GM23248 (cell line): ENCODE measurements at regions not wholly inside any gene's neighbourhood (a gene's known extent, or its start where the extent isn't known, plus 50 kb on each side); places are given as distances from the start of the nearest gene placed in this dataset.
A peak's percentile ranks its signal among the peaks of the same experiment; 100 is the strongest.

ENCODE experiments used
- DNase-seq: peaks from one replicate; pipeline ENCODE4 v3.0.0-alpha.2; 2015
- H2AFZ ChIP-seq: fragments of 200-600 bp; sonication (generic); 2 replicates; pipeline ENCODE4 v1.6.1; 2016; ENCODE audit warnings: antibody characterized with exemption
- H3F3A ChIP-seq: fragments of 200-600 bp; sonication (generic); 2 replicates; pipeline ENCODE4 v1.6.1; 2016; ENCODE audit warnings: mild to moderate bottlenecking, antibody characterized with exemption, mixed run types; ENCODE audit not compliant: insufficient read depth
- H3K27ac ChIP-seq: fragments of 200-600 bp; sonication (generic); 2 replicates; pipeline ENCODE4 v1.5.1; 2016; ENCODE audit warnings: mild to moderate bottlenecking
- H3K27me3 ChIP-seq: fragments of 200-600 bp; sonication (generic); replicated peaks from 2 replicates; pipeline ENCODE4 v1.6.1; 2016; ENCODE audit warnings: mild to moderate bottlenecking; ENCODE audit not compliant: insufficient read depth
- H3K36me3 ChIP-seq: fragments of 200-600 bp; sonication (generic); 2 replicates; pipeline ENCODE4 v1.6.1; 2016; ENCODE audit warnings: low read depth, mild to moderate bottlenecking
- H3K4me1 ChIP-seq: fragments of 200-600 bp; sonication (generic); 2 replicates; pipeline ENCODE4 v1.6.1; 2016; ENCODE audit warnings: mild to moderate bottlenecking; ENCODE audit not compliant: insufficient read depth
- H3K4me2 ChIP-seq: fragments of 200-600 bp; sonication (generic); one replicate; pipeline ENCODE4 v1.6.1; 2016; ENCODE audit warnings: mild to moderate bottlenecking; ENCODE audit not compliant: unreplicated experiment
- H3K4me3 ChIP-seq: fragments of 200-600 bp; sonication (generic); 2 replicates; pipeline ENCODE4 v1.5.1; 2016; ENCODE audit warnings: mild to moderate bottlenecking
- H3K79me2 ChIP-seq: fragments of 200-600 bp; sonication (generic); 2 replicates; pipeline ENCODE4 v1.6.1; 2016; ENCODE audit warnings: mild to moderate bottlenecking; ENCODE audit not compliant: insufficient read depth
- H3K9ac ChIP-seq: fragments of 200-600 bp; sonication (generic); 2 replicates; pipeline ENCODE4 v1.6.1; 2016; ENCODE audit warnings: mild to moderate bottlenecking
- H3K9me2 ChIP-seq: fragments of 200-600 bp; sonication (generic); 2 replicates; pipeline ENCODE4 v1.6.1; 2016; ENCODE audit warnings: mixed run types, mild to moderate bottlenecking, moderate library complexity; ENCODE audit not compliant: insufficient read depth
- H3K9me3 ChIP-seq: fragments of 200-600 bp; sonication (generic); one replicate; pipeline ENCODE4 v1.6.1; 2017; ENCODE audit warnings: low read depth
- H4K20me1 ChIP-seq: fragments of 200-600 bp; sonication (generic); 2 replicates; pipeline ENCODE4 v1.6.0; 2016; ENCODE audit not compliant: insufficient read depth
- EZH2 ChIP-seq: fragments of 200-600 bp; sonication (generic); IDR thresholded peaks from 2 replicates; pipeline ENCODE4 v1.6.1; 2018; ENCODE audit warnings: antibody characterized with exemption, mild to moderate bottlenecking; ENCODE audit not compliant: insufficient read depth, poor library complexity, severe bottlenecking
- EZH2phosphoT487 ChIP-seq: fragments of 200-600 bp; sonication (generic); IDR thresholded peaks from 2 replicates; pipeline ENCODE4 v1.6.1; 2018; ENCODE audit warnings: antibody characterized with exemption, moderate library complexity, mild to moderate bottlenecking, low read depth; ENCODE audit not compliant: insufficient read depth
- WGBS, 2 experiments: methylation state at CpG; one replicate each; pipeline ENCODE4 v1.1.6; 2015 to 2017; ENCODE audit warnings: low lambda C conversion rate in 2 of 2, low coverage in 1 of 2; ENCODE audit errors: missing lambda C conversion rate in 2 of 2; 5-methylcytosine and 5-hydroxymethylcytosine counted together
- in situ Hi-C: fragments of 300-500 bp; cut with MboI; formaldehyde crosslinking; loops from 2 replicates; pipeline ENCODE4 v1.15.0; 2020

GRCh38 chr2:20507166-20507692, 60.4 kb downstream of the RHOB start:
- TF ChIP-seq EZH2, result no peak
- TF ChIP-seq EZH2phosphoT487, result no peak
- no peak overlapping the region for H3K9ac ChIP-seq
- no peaks in the 10 kb centered on the region for H3K79me2 ChIP-seq
- no peaks in the 10 kb centered on the region for H3K36me3 ChIP-seq
- WGBS, 2 experiments, result 48 to 49% methylated on average over 5 of the region's 5 CpGs
- H3K27me3 ChIP-seq, result no peaks in the 10 kb centered on the region
- peaks cover 14% of the 10 kb centered on the region for H3K4me1 ChIP-seq
- no peaks in the 10 kb centered on the region for H3K9me2 ChIP-seq
- in situ Hi-C loops, result no loop called here
- peak; percentile 21 for DNase-seq
- no peaks in the 10 kb centered on the region for H3F3A ChIP-seq
- no peak overlapping the region for H3K4me2 ChIP-seq
- H4K20me1 ChIP-seq, result no peaks in the 10 kb centered on the region
- no peaks in the 10 kb centered on the region for H3K9me3 ChIP-seq
- H2AFZ ChIP-seq, result no peak overlapping the region
- no peak overlapping the region for H3K4me3 ChIP-seq
- H3K27ac ChIP-seq, result no peak overlapping the region

- in situ Hi-C loops, result no loop called here
- Histone ChIP-seq H3K27me3 (no peaks in the 10 kb centered on the region), H3K36me3 (no peaks in the 10 kb centered on the region), H3K27ac (no peak overlapping the region), H3F3A (no peaks in the 10 kb centered on the region), H3K4me2 (no peak overlapping the region), H2AFZ (no peak overlapping the region), H3K4me1 (peaks cover 10% of the 10 kb centered on the region), H3K9ac (no peak overlapping the region), H3K79me2 (no peaks in the 10 kb centered on the region), H4K20me1 (no peaks in the 10 kb centered on the region), H3K9me3 (no peaks in the 10 kb centered on the region), H3K4me3 (no peak overlapping the region), H3K9me2 (no peaks in the 10 kb centered on the region)
- no peak for TF ChIP-seq EZH2
- TF ChIP-seq EZH2phosphoT487, result no peak
- no peak for DNase-seq
Observed at GRCh38 chr2:20507711-20508110, 60.8 kb downstream of the RHOB start.

GRCh38 chr2:20509301-20509769, 62.5 kb downstream of the RHOB start:
- H3K9ac ChIP-seq, result no peak overlapping the region
- in situ Hi-C loops, result no loop called here
- no peak for TF ChIP-seq EZH2phosphoT487
- no peak for TF ChIP-seq EZH2
- H3K4me2 ChIP-seq, result no peak overlapping the region
- H3K79me2 ChIP-seq, result no peaks in the 10 kb centered on the region
- H3K36me3 ChIP-seq, result no peaks in the 10 kb centered on the region
- H3F3A ChIP-seq, result no peaks in the 10 kb centered on the region
- no peaks in the 10 kb centered on the region for H4K20me1 ChIP-seq
- H3K4me3 ChIP-seq, result no peak overlapping the region
- no peak for DNase-seq
- no peaks in the 10 kb centered on the region for H3K9me2 ChIP-seq
- 87 to 91% methylated on average over 6 of the region's 6 CpGs for WGBS, 2 experiments
- no peaks in the 10 kb centered on the region for H3K27me3 ChIP-seq
- peaks cover 13% of the 10 kb centered on the region for H3K4me1 ChIP-seq
- no peak overlapping the region for H3K27ac ChIP-seq
- H2AFZ ChIP-seq, result no peak overlapping the region
- H3K9me3 ChIP-seq, result no peaks in the 10 kb centered on the region

GRCh38 chr2:20509770-20510490, 63.1 kb downstream of the RHOB start:
- H3K27me3 ChIP-seq, result no peaks in the 10 kb centered on the region
- H4K20me1 ChIP-seq, result no peaks in the 10 kb centered on the region
- no peaks in the 10 kb centered on the region for H3K9me2 ChIP-seq
- H3F3A ChIP-seq, result no peaks in the 10 kb centered on the region
- H3K4me3 ChIP-seq, result no peak overlapping the region
- no peaks in the 10 kb centered on the region for H3K79me2 ChIP-seq
- no peaks in the 10 kb centered on the region for H3K36me3 ChIP-seq
- H3K9me3 ChIP-seq, result no peaks in the 10 kb centered on the region
- H3K4me1 ChIP-seq, result peaks cover 17% of the 10 kb centered on the region
- in situ Hi-C loops, result no loop called here
- no peak overlapping the region for H3K27ac ChIP-seq
- WGBS, 2 experiments, result 70 to 80% methylated on average over 15 of the region's 15 CpGs
- H3K9ac ChIP-seq, result no peak overlapping the region
- DNase-seq, result peak; percentile 53
- no peak for TF ChIP-seq EZH2phosphoT487
- TF ChIP-seq EZH2, result no peak
- no peak overlapping the region for H3K4me2 ChIP-seq
- H2AFZ ChIP-seq, result no peak overlapping the region
